GM19240 (cell line): ENCODE measurements at regions not wholly inside any gene's neighbourhood (a gene's known extent, or its start where the extent isn't known, plus 50 kb on each side); places are given as distances from the start of the nearest gene placed in this dataset.
"Not testable (repeated sequence)": the region's sequence is repeated elsewhere in the genome, so short reads cannot be mapped to it uniquely, and the experiment has no call there.

Experiments
- DNase-seq: peaks from one replicate; pipeline ENCODE4 v3.0.0; 2011; ENCODE audit warnings: low spot score; ENCODE audit not compliant: insufficient read length

DNA sequence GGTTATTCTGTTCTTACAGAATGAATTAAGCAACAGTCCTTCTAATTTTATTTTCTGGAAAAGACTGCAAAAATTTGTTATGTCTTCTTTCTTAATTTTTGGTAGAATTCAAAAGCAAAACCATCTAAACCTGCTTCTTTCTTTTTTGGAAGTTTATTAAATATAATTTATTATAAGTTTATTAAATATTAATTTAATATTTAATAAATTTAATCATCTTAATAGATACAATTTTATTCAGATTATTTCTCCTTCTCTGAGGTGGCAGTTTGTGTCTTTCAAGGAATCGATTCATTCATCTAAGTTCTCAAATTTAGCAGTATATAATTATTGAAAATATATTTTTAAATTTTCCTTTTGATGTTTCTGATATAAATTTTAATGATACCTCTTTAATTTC, 837.5 kb upstream of the LRRC4C start:
- DNase-seq: no peak

DNA sequence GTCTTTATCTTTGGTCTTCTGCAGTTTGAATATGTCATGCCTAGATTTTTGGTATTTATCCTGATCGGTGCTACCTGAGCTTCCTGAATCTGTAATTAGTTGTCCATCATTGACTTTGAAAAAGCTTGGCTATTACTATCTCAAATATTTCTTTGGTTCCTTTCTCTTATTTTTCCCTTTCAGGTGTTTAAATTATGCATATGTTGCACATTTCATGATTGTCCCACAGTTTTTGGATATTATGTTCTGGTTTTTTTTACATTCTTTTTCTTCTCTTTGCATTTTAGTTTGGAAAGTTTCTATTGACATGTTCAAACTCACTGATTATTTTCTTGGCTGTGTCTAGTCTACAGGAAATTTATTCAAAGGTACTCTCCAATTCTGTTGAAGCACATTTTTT, 840.3 kb upstream of the LRRC4C start:
- no peak for DNase-seq

DNA sequence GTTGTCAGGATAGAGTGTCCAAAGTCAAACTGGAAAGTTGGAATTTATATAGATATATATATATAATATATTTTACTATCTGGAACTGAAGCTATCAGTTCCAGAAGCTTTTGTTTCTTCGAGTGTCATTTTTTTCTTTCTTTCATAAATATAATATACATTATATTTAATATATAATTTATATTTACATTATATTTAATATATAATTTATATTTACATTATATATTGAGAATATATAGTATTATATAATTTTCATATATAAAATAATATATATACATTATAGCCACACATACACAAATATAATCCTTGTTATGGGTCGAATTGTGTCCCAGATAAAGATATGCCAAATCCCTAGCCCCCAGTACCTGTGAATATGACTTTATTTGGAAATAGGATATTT, 842.3 kb upstream of the LRRC4C start:
- no peak for DNase-seq

DNA sequence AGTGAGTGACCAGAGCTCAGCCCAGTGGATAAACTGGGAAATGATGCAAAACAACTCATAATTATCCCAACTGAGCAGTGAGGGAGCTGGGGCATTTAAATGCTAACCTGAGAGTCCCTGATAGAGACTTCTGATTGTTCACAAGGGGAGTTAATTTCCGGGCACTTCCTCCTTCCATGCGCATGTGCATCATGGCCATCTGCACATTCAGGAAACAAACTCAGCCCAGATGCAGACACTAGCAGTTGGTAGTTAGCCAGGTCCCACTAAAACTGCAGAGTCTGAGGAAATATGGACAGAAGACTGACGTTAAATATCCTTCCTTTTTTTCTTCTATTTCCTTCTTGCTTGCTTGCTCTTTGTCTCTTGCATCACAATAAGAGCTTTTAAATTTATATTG, 852.1 kb upstream of the LRRC4C start:
- DNase-seq: no peak

DNA sequence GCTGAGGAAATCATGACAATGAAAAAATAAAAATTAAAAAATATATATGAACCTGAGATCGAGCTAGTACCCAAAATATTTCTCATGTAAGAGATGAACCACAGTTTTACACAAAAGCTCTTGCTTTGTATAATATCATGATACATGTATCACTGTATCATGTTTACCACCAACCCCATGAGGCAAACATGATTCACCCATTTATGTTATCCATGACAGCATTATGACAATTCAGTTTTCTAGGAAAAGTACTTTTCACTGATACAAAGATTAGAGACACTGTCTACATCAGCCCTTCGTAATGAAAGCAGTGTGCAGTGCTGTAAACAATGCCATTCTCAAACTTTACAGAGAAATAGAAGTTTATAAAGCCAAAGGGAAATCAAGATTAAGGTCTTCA, 852.5 kb upstream of the LRRC4C start:
- no peak for DNase-seq

DNA sequence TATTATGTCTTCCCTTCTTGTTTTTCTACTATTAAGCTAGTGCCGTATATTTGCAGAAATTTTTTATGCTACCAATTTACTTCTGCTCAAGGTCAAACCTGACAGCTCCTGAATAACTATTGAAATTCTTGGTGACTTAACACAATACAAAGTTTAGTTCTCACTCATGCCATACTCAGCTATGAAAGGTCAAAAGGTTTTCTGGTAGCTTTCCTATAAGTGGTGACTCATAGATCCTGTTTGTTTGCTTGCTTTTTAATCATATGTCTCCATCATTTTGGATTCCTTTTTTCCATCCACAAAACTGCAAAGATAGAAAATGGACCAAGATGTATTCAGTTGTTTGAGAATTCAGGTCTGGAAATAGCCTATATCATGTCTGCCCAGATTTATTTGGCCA, 855.8 kb upstream of the LRRC4C start:
- no peak for DNase-seq

DNA sequence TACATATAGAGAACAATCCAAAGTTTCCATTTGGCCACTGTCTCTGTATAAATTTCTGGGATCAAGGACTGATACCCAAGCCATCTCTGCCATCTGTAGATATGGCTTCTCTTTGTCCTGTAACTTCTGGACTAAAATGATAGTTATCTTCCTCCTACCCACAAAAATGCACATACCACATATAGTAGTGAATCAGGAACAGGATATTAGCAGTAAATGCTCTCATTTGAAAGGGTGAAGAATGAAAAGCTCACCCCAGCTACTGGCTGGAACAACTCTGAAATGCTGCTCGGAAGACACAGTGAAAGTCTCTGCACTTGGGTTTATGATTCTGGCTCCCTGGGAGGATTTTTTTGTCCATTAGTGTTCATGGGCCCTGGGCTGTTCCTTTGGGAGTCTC, 856.4 kb upstream of the LRRC4C start:
- no peak for DNase-seq

DNA sequence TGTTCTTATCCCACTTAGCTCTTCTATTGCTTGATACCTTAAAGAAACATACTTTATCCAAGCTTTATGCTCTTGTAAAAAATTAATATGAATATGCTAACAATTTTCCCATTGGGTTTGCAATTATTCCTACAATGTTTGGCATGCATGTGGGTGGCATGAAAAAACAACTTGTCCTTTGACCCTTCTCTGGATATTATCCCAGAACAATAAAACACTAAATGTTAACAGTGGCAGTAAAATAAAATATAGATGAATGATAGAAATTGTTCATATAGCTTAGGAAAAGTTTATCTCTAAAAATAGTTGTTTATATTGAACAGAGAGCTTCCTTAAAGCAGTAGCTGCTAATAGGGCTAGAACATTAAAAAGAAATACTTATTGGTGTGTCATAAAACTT, 860.5 kb upstream of the LRRC4C start:
- no peak for DNase-seq

DNA sequence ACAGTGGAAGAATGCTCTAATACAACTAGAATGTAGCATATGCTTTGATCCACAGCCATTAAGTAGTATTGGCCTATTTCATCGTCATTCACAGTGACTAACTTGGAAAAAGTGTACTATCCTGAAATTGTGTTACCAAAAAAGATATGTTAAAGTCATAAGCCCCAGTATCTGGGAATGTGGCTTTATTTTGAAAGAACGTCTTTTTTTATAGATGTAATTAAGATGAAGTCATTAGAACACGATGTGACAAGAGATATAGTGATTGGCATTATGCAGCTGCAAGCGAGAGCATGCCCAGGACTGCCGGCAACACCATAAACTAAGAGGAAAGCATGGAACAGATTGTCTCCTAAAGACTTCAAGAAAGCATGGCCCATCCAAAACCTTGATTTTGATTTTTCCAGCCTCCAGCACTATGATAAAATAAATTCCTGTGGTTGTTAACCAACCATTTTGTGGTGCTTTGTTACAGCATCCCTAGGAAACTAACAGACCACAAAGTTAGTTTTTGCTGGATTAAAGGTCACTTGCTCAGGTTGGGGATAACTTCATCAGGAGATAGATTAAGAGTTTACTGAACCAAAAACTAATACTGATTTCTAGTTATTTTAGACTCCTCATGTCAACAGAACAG, 870.6 kb upstream of the LRRC4C start:
- DNase-seq: no peak

DNA sequence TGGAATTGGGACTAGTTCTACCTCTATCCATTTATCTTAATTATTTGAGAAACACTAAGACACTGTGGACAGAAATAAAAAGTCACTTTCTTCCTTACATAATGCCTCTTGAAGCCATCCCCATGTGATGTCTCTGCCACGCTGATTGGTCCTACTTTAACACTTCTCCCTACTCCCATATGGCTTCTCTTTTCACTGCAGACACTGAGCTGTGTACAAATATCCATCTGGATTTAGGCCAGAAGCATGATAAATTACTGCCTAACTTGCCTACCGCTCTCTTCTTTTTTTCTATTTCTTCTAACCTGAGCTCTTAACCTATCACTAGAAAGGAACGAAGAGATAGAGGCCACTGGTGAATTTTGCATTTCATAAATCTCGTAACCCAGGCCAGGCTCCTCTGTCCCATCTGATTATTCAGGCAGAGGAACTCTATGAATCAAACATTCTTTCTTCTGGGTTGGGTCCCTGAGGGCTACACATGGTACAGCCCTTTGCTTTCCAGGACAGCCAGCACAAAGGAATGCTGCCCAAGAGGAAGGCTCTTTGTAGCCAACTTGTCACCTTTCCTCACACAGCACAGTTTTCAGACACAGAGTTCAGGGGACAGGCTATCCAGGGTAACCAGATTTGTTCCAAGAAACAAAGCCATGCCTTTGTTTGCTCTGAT, 878.5 kb upstream of the LRRC4C start:
- DNase-seq: no peak

DNA sequence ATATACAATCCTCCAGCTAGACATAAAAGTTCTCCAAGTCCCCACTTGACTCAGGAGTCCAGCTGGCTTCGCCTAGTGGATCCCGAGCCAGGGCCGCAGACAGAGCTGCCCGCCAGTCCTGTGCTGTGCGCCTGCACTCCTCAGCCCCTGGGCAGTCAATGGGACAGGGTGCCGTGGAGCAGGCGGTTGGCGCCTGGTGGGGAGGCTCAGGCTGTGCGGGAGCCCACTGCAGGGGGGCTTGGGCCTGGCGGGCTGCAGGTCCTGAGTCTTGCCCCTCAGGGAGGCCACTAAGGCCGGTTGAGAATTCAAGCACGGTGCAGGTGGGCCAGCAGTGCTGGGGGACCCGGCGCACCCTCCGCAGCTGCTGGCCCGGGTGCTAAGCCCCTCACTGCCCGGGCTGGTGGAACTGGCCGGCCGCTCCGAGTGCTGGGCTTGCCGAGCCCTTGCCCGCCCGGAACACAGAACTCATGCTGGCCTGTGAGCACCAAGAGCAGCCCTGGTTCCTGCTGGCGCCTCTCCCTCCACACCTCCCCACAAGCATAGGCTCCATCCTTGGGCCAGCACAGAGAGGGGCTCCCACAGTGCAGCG, 884.8 kb upstream of the LRRC4C start:
- no peak for DNase-seq

DNA sequence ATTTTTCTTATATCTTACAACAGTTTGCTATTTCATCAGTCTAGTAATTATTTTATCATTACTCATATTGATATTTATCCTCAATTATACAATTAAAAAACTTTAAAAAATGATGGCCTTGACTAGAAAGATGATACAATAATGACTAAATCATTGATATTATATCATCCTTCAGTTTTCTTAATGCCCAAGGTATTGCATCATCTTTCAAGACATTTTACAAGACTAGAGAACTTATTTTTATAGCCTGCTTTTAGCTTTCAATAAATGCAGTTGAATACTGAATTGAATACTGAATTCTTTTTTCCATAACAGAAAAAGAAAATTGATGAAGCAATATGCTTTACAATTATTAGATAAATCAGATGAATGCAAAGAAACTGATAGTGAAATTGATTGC, 886.5 kb upstream of the LRRC4C start:
- no peak for DNase-seq

DNA sequence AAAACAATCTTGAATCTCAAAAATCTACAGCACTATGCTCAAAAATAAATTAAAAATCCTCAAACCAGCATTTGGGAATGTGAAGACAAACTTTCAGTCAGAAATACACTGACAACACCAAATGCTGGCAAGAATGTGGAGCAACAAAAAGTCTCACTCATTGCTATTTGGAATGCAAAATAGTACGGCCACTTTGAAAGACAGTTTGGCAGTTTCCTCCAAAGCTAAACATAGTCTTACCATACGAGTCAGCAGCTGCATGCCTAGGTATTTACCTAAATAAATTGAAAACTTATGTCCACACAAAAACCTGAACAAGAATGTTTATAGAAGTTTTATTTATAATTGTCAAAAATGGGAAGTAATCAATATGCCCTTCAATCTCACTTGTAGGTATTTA, 904.2 kb upstream of the LRRC4C start:
- DNase-seq: no peak

DNA sequence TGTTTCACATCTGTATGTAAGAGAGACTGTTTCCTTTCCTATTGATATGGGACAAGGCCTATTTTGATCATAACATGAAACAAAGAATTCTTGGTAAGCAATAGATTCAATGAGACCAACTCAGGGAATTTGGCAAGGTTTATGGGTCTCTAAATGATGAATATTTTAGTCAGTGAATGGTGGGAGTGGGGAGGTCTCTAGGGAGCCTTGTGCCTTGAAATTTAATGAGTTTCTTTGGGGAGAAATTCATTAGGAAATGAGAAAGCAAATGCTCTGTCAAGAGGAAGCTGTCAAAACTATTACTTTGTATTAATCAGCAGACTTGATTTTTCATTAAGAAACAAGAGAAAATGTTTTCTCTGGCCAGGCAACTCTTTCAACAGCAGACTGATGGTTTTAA, 921.7 kb upstream of the API5 start:
- no peak for DNase-seq

DNA sequence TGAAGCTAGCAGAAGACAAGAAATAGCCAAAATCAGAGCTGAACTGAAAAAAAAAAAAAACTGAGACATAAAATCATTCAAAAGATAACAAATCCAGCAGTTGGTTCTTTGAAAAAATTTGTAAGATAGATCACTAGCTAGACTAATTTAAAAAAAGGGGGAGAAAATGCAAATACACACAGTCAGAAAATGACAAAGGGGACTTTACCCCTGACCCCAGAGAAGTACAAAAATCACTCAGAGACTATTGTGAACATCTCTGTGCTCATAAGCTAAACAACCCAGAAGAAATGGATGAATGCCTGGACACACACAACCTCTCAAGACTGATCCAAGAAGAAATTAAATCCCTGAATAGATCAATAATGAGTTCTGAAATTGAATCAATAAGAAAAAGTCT, 914.3 kb upstream of the API5 start:
- no peak for DNase-seq

DNA sequence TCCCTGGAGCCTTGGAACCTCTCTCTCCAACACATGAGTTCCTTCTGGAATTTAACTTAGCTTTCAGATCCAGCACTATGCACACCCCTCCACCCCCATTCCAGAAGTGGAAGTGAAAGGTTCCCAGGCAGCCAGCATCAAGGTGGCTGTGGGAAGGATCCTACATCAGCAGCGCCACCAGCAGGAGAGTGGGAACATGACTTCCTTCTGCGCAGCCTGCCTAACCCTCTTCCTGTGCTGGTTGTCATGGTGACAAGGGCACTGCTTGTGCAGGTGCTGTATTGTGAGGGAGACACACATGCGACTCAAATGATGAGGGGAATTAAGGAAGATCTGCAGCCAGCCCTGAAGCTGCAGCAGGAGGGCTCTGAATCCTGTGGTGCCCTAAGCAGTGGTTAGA, 904.5 kb upstream of the API5 start:
- no peak for DNase-seq

DNA sequence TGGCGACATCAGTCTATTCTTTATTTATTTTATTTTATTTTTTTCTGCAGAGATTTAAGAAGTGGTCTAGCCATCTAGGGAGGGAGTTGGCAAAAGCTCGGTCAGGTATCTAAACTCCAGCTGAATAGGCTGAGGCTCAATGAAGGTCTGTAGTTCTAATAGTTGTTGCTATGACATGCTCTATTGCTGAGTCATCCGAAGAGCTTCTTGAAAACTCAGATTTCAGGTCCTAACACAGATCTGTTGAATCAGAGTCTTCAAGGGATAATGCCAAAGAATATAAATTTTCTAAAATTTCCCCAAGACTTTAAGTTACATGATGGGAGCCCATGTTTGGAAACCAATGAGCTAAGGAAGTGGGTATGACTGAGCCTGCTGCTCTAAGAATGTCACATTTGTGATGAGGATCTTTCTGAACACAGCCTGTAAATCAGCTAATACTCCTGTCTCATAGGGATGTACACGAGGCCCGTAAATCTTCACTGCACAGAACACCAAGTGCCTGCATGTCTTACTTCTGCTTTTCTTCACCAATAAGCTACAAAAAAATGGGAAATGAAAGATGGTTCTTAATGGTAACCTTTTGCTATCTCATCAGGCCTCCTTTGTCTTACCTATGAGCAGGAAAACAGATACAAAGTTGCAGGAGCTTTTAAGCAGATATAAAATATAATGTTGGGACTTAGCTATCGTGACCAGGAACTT, 901.4 kb upstream of the API5 start:
- no peak for DNase-seq

DNA sequence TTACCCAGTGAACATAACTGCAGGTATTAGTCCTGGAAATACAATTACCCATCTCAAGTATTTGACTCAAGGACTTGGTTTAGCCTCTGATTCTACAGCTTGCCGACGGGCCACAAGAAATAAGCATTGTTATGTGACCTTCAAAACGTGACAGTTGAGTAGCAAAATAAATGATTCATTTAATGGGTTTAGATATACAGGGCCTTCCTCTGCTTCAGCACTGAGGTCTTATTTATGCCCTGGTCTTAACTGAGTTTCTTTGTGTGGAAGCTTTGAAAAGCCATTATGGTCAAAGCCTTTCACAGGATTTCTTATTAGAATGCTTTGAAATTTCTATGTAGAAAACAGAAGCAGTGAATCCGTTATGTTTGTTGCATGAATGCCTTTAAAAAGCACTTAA, 899.2 kb upstream of the API5 start:
- DNase-seq: no peak

DNA sequence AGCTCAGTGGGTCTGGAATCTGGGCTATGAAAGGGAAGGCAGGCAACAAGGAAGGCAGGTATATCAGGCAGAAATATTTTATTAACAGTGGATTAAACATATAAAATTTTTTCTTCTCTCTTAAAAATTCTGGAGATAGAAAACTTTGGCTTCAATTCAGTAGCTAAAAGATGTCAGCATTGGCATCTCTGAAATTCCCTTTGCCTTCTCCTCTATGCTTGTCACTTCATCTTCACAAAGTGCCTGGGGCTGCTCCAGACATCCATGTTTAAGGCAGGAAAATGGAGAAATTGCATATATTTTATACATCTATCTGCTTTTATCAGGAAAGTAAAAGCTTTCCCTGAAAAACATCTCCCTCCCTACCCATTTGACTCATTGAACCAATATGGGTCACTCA, 894.1 kb upstream of the API5 start:
- DNase-seq: no peak

DNA sequence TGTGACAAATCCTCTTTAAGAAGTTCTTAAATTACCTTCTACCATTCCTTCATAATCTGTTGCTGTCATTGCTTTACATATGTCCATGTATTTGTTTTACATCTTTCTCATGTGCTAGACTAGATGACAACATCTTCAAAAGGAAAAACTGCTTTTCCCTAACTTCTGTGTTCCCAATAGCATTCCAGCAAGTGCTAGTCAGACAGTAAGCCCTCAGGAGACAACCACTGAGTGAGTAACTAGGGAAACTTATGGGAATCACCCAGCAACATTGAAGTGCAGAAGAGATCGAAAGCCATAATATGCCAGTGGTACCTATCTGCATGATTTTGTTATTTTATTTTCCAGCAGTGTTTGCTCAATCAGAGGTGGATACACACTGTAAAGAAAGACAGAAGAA, 889.7 kb upstream of the API5 start:
- no peak for DNase-seq

DNA sequence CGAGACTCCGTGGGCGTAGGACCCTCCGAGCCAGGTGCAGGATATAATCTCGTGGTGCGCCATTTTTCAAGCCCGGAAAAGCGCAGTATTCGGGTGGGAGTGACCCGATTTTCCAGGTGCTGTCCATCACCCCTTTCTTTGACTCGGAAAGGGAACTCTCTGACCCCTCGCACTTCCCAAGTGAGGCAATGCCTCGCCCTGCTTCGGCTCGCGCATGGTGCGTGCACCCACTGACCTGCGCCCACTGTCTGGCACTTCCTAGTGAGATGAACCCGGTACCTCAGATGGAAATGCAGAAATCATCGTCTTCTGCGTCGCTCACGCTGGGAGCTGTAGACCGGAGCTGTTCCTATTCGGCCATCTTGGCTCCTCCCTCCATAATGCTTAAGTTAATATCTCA, 876.9 kb upstream of the API5 start:
- not testable (repeated sequence) for DNase-seq

DNA sequence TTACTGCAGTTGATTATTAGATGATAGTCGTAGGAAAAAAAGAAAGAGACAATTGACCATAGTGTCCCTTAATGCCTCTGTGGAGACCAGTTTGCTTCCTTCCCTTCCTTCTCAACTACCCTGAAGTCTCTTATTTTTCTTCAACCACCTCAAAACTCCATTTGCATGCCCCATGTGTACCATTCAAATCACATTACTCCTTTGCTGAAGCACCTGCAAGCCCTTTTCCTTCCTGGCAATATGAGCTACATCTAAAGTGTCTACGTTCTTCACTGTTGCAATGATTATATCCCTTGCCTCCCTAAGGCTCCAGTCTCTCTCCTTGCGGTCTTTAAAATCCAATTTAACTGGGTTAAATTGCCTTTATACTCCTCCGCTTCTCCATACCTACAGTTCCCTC, 867.4 kb upstream of the API5 start:
- no peak for DNase-seq
